Right lobe of liver (tissue), 4 donors: ENCODE measurements at regions not wholly inside any gene's neighbourhood (a gene's known extent, or its start where the extent isn't known, plus 50 kb on each side); places are given as distances from the start of the nearest gene placed in this dataset.

Source experiments
- CTCF ChIP-seq, 4 donors: fragments of 200-600 bp in 3 of 4; fragments of 450-650 bp in 1 of 4; IDR thresholded peaks; one replicate each; pipeline versions ENCODE4 v1.5.1 to v1.8.0; 2016 to 2022; ENCODE audit warnings: antibody characterized with exemption in 4 of 4, mild to moderate bottlenecking in 2 of 4
- POLR2A ChIP-seq: fragments of 450-650 bp; IDR thresholded peaks from one replicate; pipeline ENCODE4 v1.6.1; 2017; ENCODE audit warnings: antibody characterized with exemption, mild to moderate bottlenecking
- donor health status: DM: no; HTN: no; CAD: no.
- donor health status: DM: no; HTN: no; CAD: no.
- donor health status: DM: no; HTN: yes; CAD: no.

- no peak for TF ChIP-seq CTCF (IDR thresholded peaks at IDR 0.05)
- no peak for TF ChIP-seq POLR2A
Observed at GRCh38 chr12:107390414-107390813, 295.2 kb upstream of the PWP1 start.
